ENCODE measurements at regions not wholly inside any gene's neighbourhood (a gene's known extent, or its start where the extent isn't known, plus 50 kb on each side); places are given as distances from the start of the nearest gene placed in this dataset.
A peak's percentile ranks its signal among the peaks of the same experiment; 100 is the strongest.
"Not testable (repeated sequence)": the region's sequence is repeated elsewhere in the genome, so short reads cannot be mapped to it uniquely, and the experiment has no call there.

DNA sequence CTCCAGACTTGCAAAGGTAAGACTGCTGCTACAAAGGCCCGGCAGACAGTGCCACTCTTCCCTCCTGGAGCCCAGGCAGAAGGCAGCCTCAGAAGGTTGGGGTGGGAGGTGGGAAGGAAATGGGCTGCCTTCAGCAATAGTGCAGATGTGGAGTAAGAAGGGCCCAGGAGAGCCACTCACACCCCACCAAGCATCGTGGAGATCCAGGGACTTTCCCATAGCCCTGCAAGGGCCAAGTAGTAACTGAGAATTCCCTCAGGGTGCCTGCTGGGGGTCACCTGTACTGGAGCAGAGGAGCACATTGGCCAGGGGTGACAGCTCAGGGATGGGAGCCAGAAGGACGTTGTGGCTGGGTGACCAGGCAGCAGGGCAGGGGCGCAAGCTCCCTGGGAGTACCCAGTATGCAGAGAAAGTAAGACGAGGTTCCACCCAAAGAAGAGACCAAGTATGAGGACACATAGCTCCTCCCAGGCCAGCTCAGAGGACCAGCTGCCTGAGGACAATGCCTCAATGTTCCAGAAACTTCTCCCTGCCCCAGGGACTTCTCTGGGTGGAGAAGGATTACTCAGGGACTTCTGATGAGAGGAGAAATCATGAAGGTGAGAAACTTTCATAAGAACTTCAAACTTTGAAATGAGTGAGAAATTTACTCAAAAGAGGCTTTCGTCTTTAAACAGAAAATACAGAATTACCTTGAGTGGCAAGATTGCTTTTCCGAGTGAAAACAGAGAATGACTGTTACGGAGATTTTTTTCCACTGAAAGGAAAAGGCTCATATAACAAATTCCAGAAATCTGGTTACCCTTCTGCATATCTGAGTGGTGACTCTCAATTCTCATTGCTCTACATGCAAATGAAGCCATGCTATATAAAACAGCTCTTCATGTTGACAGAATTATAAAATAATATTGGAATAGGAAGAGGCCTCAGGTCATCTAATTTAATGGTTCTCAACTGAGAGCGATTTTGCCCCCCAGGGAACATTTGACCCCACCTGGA is 87.9 kb upstream of the TRIO start:
- DNase-seq (ENCODE audit: low read depth) = peak; percentile 78

DNA sequence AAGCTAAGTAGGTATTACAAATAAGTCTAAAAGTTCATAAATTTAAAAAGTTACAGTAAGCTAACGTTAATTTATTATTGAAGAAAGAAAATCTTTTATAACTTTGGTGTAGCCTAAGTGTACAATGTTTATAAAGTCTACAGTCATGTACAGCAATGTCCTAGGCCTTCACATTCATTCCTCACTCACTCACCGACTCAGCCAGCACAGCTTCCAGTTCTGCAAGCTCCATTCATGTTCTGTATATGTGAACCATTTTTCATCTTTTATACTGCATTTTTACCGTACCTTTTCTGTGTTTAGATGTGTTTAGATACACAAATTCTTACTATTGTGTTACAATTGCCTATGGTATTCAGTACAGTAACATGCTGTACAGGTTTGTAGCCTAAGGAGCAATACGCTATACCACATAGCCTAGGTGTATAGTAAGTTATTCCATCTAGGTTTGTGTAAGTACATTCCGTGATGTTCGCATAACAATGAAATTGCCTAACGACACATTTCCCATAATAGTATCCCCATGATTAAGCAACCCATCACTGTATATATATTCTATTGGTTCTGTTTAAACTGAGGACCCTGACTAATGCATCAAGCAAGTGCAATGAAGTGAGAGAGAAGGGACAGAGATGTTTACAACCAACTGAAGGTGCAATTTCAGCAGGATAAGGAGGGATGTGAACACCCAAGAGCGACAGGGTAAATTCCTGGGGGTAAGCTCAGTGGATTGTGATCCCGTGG is 88.9 kb upstream of the TRIO start:
- no peak for DNase-seq (ENCODE audit: low read depth)

GRCh38 chr5:14050821-14051220 is 92.3 kb upstream of the TRIO start:
- no peak for DNase-seq (ENCODE audit: low read depth)

- DNase-seq (ENCODE audit: low read depth) = no peak
These were observed 94.7 kb upstream of the TRIO start for GRCh38 chr5:14048434-14048833.

DNA sequence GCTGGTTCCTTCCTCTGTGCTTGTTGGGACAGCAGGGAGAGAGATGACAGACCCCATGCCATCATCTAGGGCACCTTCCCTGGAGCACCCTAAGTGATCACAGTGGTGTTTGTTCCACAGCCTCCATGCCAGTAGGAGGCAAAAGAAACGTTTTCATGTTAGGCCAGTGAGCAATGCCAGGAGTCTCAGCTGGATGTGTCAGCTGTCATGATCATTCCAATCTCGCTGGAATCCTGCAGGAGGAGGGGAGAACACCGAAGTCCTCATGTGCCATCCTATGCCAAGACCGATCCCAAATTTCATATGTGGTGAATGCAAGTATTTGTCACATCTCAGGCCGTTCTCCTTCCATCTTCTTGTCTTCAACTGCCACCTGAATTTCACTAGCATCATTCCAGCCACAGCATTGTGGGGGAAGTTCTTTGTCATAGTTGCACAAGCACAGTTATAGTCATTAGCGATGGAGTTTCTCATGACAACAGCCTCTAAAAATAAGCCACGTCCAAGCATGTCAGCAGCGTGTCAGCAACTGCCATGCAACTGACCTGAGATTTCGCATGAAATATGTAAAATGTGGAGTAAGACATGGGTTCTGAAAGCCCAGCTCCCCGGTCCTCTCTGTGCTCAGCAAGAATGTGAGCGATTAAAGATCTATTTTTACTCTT is 97.2 kb upstream of the DNAH5 start:
- DNase-seq (ENCODE audit: low read depth) = no peak

DNA sequence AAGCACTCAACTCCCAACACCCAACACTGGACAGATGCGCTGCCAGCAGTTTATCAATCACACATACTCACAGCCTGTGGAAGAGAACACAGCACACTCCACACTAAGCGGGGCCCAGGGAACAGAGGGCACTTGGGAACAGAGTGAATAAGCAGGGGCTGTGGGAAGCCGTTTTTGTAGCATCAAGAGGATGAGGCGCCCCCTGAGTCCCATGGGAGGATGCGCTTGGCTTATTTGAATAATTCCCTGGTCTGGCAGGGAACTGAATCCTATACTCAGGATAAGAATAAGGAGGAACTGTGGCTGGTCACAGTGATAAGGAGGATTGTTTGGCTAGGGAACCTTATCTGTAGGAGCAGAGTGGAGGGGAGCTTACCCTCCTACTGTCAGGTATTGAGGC is 96.1 kb upstream of the DNAH5 start:
- no peak for DNase-seq (ENCODE audit: low read depth)

GRCh38 chr5:14039576-14039975 is 95.1 kb upstream of the DNAH5 start:
- DNase-seq (ENCODE audit: low read depth) = peak; percentile 83

DNA sequence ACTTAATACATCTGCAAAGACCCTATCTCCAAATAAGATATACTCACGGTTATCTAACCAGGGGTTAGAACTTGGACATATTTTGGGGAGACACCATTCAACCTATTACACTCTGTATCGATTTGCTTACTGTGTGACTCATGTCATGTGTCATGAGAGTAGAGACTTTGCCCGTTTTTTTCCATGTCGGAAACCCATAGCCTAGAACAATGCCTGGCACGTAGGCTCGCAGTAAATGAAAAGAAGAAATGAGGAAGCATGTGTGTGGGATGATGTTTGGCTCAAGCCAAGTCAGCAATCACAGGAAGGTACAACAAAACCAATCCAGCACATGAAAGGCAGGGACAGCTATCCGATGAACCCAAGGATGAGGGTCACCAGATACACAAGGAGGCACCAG is 94.6 kb upstream of the DNAH5 start:
- DNase-seq (ENCODE audit: low read depth) = peak; percentile 49

DNA sequence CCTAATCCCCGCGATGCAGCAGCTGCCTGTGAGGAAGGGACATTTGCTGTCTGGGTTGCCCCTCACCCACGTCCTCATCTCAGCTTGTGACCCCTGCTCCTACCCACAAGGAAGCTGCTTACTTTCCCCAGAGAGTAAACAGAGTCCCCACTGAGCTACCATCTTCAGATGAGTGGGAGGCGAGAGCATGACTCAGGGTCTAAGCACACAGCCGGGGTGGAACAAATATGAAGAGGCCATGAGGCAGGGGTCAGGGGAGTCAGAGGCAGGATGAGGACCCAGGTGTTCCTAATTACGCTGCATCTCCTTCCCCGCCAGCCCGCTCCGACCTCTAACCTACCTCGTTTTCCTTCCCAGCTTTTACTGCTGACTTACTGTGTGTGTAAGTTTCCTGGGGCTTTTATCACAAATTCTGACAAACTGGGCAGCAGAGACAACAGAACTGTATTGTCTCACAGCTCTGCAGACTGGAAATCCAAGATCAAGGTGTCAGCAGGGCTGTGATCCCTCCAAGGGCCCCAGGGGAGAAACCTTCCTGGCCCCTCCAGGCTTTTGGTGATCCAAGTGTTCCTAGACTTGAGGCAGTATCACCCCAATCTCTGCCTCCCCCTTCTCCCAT is 94.0 kb upstream of the DNAH5 start:
- DNase-seq (ENCODE audit: low read depth) = peak; percentile 95

DNA sequence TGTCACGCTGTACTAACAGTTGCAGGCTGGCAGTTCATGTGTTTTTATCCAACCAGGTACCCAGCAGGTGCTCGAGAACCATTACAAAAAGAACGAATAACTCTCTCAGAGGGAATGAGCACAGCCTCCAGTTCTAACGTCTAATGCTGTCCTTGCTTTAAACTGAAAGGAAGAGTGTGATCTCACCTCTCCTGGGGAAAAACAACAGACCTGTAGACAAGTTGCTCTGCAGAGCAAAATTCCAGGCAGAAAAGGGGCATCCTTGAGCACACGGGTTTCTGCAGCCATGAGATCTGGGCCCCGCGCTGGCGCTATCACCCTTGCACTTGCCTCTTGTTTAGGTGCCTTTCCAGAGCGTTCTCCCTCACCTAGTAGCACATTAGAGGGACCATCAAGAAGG is 92.5 kb upstream of the DNAH5 start:
- DNase-seq (ENCODE audit: low read depth) = peak; percentile 27

DNA sequence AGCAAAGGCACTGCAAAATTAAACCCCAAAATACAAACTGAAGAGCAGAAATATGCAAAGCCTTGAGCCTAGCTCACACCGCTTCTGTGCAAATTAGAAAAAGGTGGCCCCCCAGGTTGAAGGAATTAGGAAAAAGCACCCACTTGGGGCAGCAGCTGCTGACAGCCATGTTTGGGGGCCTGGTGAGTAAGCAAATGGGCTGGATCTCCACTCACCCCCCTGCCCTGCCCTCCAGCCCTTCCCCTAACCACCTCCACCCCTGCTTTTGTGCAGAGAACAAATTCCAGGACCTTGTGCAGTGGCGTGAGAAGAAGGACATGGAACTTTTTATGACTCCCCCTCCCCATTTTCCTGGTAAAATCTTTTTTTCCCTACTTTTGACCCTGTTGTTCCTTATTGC is 92.0 kb upstream of the DNAH5 start:
- DNase-seq (ENCODE audit: low read depth) = peak; percentile 71

- peak; percentile 100 for DNase-seq (ENCODE audit: low read depth)
These were observed 91.5 kb upstream of the DNAH5 start for GRCh38 chr5:14035859-14036503.

- DNase-seq (ENCODE audit: low read depth) = peak; percentile 35
These were observed 90.5 kb upstream of the DNAH5 start for GRCh38 chr5:14034963-14035362.

GRCh38 chr5:14032918-14033317 is 88.4 kb upstream of the DNAH5 start:
- DNase-seq (ENCODE audit: low read depth) = peak; percentile 84

DNA sequence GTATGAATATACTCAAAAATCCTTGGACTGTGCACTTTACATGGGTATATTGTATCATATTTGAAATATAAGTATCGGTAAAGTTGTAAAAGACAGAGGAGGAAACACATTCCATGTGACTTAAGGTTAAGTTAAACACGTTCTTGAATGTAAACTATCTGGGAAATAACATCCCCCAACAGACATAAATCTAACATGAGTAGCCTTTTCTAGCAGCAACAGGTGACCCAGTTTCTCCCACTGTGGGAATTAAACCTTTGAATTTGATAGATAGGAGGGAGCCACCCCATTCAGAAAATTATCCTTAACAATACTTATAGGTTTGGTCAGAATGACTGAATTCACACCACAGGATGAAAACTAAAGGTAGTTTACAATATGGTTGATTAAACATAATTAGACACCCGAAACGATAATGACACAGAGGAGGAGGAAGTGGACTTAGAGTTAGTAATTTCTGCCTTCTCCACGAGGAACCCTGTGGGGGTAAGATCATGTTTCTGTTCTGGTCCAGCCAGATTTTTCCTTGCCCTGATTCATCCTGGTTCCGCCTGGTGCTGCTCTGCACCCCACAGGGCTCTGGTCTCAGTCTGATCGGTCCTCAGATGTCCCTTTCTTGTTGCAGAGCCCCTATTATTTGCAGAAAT is 84.6 kb upstream of the DNAH5 start:
- no peak for DNase-seq (ENCODE audit: low read depth)

GRCh38 chr5:14028188-14028587 is 83.7 kb upstream of the DNAH5 start:
- DNase-seq (ENCODE audit: low read depth) = no peak

GRCh38 chr5:14025569-14026286 is 81.2 kb upstream of the DNAH5 start:
- no peak for DNase-seq (ENCODE audit: low read depth)

DNA sequence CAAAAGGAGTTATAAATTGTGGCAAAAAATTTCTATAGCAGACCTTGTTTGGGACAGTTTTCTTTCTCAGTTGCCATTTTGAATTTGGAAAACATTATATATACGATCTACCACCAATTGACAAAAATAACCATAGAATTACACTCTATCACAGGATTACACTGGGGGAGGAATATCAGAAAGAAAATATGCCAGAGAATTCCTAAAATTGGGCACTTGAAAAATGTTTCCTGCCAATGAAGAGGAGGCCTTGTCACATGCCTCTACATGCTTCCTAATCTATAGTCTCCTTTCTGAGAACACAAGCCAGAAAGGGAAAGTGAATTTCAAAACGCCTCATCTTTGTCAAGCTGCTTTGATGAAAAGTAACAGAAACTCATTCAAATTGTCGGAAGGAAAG is 78.5 kb upstream of the DNAH5 start:
- DNase-seq (ENCODE audit: low read depth) = no peak

GRCh38 chr5:14020944-14021343 is 76.5 kb upstream of the DNAH5 start:
- DNase-seq (ENCODE audit: low read depth) = not testable (repeated sequence)

GRCh38 chr5:14019768-14020290 is 75.3 kb upstream of the DNAH5 start:
- no peak for DNase-seq (ENCODE audit: low read depth)
